Nephron progenitor cell (in vitro differentiated cells): ENCODE measurements at regions not wholly inside any gene's neighbourhood (a gene's known extent, or its start where the extent isn't known, plus 50 kb on each side); places are given as distances from the start of the nearest gene placed in this dataset.

ENCODE experiments used
- DNase-seq: peaks from one replicate; pipeline ENCODE4 v3.0.0; 2021
- H3K27ac Mint-ChIP-seq: 2 replicates; pipeline ENCODE4 v1.8.0; 2021; ENCODE audit warnings: mild to moderate bottlenecking, moderate library complexity, mixed read lengths
- H3K27me3 Mint-ChIP-seq: 2 replicates; pipeline ENCODE4 v1.8.0; 2021; ENCODE audit warnings: mild to moderate bottlenecking, low read depth, mixed read lengths; ENCODE audit not compliant: poor library complexity
- H3K36me3 Mint-ChIP-seq: 2 replicates; pipeline ENCODE4 v1.8.0; 2021; ENCODE audit warnings: low read depth, mixed read lengths
- H3K4me1 Mint-ChIP-seq: 2 replicates; pipeline ENCODE4 v1.8.0; 2021; ENCODE audit warnings: mixed read lengths
- H3K4me3 Mint-ChIP-seq: 2 replicates; pipeline ENCODE4 v1.8.0; 2021; ENCODE audit warnings: mild to moderate bottlenecking, moderate library complexity, mixed read lengths
- H3K9me3 Mint-ChIP-seq: 2 replicates; pipeline ENCODE4 v1.8.0; 2021; ENCODE audit warnings: mild to moderate bottlenecking, moderate library complexity, mixed read lengths
- TF ChIP-seq, protein P1 (sequence below): fragments of 200-600 bp; sonication (generic); IDR thresholded peaks from 2 replicates; pipeline ENCODE4 v1.5.0; 2021; ENCODE audit warnings: antibody characterized with exemption

- Mint-ChIP-seq H3K27me3 (peaks cover 8% of the 10 kb centered on the region), H3K4me1 (peaks cover 35% of the 10 kb centered on the region), H3K9me3 (peaks cover 30% of the 10 kb centered on the region), H3K4me3 (no peak overlapping the region), H3K27ac (peak overlapping the region; percentile 34), H3K36me3 (peaks cover 7% of the 10 kb centered on the region)
- no peak for DNase-seq
- TF ChIP-seq, protein P1, sequence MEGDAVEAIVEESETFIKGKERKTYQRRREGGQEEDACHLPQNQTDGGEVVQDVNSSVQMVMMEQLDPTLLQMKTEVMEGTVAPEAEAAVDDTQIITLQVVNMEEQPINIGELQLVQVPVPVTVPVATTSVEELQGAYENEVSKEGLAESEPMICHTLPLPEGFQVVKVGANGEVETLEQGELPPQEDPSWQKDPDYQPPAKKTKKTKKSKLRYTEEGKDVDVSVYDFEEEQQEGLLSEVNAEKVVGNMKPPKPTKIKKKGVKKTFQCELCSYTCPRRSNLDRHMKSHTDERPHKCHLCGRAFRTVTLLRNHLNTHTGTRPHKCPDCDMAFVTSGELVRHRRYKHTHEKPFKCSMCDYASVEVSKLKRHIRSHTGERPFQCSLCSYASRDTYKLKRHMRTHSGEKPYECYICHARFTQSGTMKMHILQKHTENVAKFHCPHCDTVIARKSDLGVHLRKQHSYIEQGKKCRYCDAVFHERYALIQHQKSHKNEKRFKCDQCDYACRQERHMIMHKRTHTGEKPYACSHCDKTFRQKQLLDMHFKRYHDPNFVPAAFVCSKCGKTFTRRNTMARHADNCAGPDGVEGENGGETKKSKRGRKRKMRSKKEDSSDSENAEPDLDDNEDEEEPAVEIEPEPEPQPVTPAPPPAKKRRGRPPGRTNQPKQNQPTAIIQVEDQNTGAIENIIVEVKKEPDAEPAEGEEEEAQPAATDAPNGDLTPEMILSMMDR, result no peak
Observed at GRCh38 chr6:15791448-15792181, 128.8 kb upstream of the DTNBP1 start.

GRCh38 chr6:15790116-15790515, 127.3 kb upstream of the DTNBP1 start:
- Mint-ChIP-seq H3K27me3 (peaks cover 3% of the 10 kb centered on the region), H3K27ac (no peak overlapping the region), H3K4me1 (peaks cover 35% of the 10 kb centered on the region), H3K4me3 (no peak overlapping the region), H3K9me3 (peaks cover 22% of the 10 kb centered on the region), H3K36me3 (peaks cover 7% of the 10 kb centered on the region)
- TF ChIP-seq, protein P1, result no peak
- no peak for DNase-seq

GRCh38 chr6:15786846-15787245, 124.0 kb upstream of the DTNBP1 start:
- Mint-ChIP-seq H3K36me3 (peaks cover 7% of the 10 kb centered on the region), H3K9me3 (peaks cover 25% of the 10 kb centered on the region), H3K27ac (no peak overlapping the region), H3K4me3 (no peak overlapping the region), H3K27me3 (peaks cover 9% of the 10 kb centered on the region), H3K4me1 (peaks cover 18% of the 10 kb centered on the region)
- DNase-seq, result no peak
- TF ChIP-seq, protein P1, result no peak

- DNase-seq, result no peak
- Mint-ChIP-seq H3K27me3 (peaks cover 9% of the 10 kb centered on the region), H3K4me1 (no peaks in the 10 kb centered on the region), H3K9me3 (peaks cover 17% of the 10 kb centered on the region), H3K27ac (no peak overlapping the region), H3K4me3 (no peak overlapping the region), H3K36me3 (peaks cover under 1% of the 10 kb centered on the region)
- TF ChIP-seq, protein P1, result no peak
Observed at GRCh38 chr6:15783484-15783883, 120.7 kb upstream of the DTNBP1 start.

- Mint-ChIP-seq H3K27ac (no peak overlapping the region), H3K9me3 (peaks cover 4% of the 10 kb centered on the region), H3K36me3 (no peaks in the 10 kb centered on the region), H3K4me1 (no peaks in the 10 kb centered on the region), H3K4me3 (no peak overlapping the region), H3K27me3 (peaks cover 13% of the 10 kb centered on the region)
- TF ChIP-seq, protein P1, result no peak
- no peak for DNase-seq
Observed at GRCh38 chr6:15781890-15782289, 119.1 kb upstream of the DTNBP1 start.

GRCh38 chr6:15781333-15781732, 118.5 kb upstream of the DTNBP1 start:
- Mint-ChIP-seq H3K27ac (no peak overlapping the region), H3K4me3 (no peak overlapping the region), H3K9me3 (peaks cover 3% of the 10 kb centered on the region), H3K27me3 (peaks cover 12% of the 10 kb centered on the region), H3K4me1 (no peaks in the 10 kb centered on the region), H3K36me3 (no peaks in the 10 kb centered on the region)
- TF ChIP-seq, protein P1, result no peak
- no peak for DNase-seq
